Sigmoid colon (tissue), 6 donors: ENCODE measurements at regions not wholly inside any gene's neighbourhood (a gene's known extent, or its start where the extent isn't known, plus 50 kb on each side); places are given as distances from the start of the nearest gene placed in this dataset.

Experiments used
- DNase-seq: peaks from one replicate; pipeline ENCODE4 v3.0.0-alpha.2; 2019
- H3K27ac ChIP-seq, 4 donors: fragments of 200-600 bp; sonication (generic); one replicate each; pipeline ENCODE4 v1.5.1; 2016 to 2019; ENCODE audit warnings: mild to moderate bottlenecking in 1 of 4
- H3K27me3 ChIP-seq, 3 donors: fragments of 200-600 bp; sonication (generic); one replicate each; pipeline ENCODE4 v1.5.1; 2019; ENCODE audit warnings: mild to moderate bottlenecking in 1 of 3
- H3K36me3 ChIP-seq, 4 donors: fragments of 200-600 bp; sonication (generic); one replicate each; pipeline ENCODE4 v1.5.1; 2016 to 2019
- H3K4me1 ChIP-seq, 4 donors: fragments of 200-600 bp; sonication (generic); one replicate each; pipeline ENCODE4 v1.5.1; 2017 to 2019
- H3K4me3 ChIP-seq, 4 donors: fragments of 200-600 bp; sonication (generic); one replicate each; pipeline ENCODE4 v1.5.1; 2017 to 2019; ENCODE audit warnings: mild to moderate bottlenecking in 2 of 4, moderate library complexity in 1 of 4
- H3K9me3 ChIP-seq, 4 donors: fragments of 200-600 bp in 3 of 4; sonication (generic) in 3 of 4; one replicate each; pipeline versions ENCODE4 v1.5.1 to v1.6.1; 2013 to 2019
- EP300 ChIP-seq, 4 donors: sonication (generic); formaldehyde crosslinking; IDR thresholded peaks; one replicate each; pipeline ENCODE4 v1.6.1; 2017; ENCODE audit warnings: antibody characterized with exemption in 4 of 4
- POLR2A ChIP-seq, 2 donors: fragments of 450-650 bp; IDR thresholded peaks; one replicate each; pipeline ENCODE4 v1.6.1; 2016; ENCODE audit warnings: antibody characterized with exemption in 2 of 2, mild to moderate bottlenecking in 2 of 2, moderate library complexity in 2 of 2
- POLR2AphosphoS5 ChIP-seq, 4 donors: sonication (generic); formaldehyde crosslinking; IDR thresholded peaks; one replicate each; pipeline ENCODE4 v1.6.1; 2017; ENCODE audit warnings: antibody characterized with exemption in 4 of 4
- WGBS, 2 donors: extraction: QIAGEN DNeasy Blood & Tissue Kit; methylation state at CpG; one replicate each; pipeline ENCODE4 v1.1.7; 2013; 5-methylcytosine and 5-hydroxymethylcytosine counted together
- intact Hi-C: fragments of 100-400 bp; cut with DNase I; formaldehyde crosslinking; loops from one replicate; pipeline ENCODE4 v1.15.1; 2023
- TF ChIP-seq, protein P1 (sequence below), 4 experiments: fragments of 450-650 bp in 3 of 4; fragments of 200-600 bp in 1 of 4; IDR thresholded peaks; one replicate each; pipeline ENCODE4 v1.5.1; 2016 to 2019; ENCODE audit warnings: antibody characterized with exemption in 4 of 4, mild to moderate bottlenecking in 3 of 4, moderate library complexity in 2 of 4
- donor health status: healthy with polysubstance abuse.
- donor health status: healthy.

DNA sequence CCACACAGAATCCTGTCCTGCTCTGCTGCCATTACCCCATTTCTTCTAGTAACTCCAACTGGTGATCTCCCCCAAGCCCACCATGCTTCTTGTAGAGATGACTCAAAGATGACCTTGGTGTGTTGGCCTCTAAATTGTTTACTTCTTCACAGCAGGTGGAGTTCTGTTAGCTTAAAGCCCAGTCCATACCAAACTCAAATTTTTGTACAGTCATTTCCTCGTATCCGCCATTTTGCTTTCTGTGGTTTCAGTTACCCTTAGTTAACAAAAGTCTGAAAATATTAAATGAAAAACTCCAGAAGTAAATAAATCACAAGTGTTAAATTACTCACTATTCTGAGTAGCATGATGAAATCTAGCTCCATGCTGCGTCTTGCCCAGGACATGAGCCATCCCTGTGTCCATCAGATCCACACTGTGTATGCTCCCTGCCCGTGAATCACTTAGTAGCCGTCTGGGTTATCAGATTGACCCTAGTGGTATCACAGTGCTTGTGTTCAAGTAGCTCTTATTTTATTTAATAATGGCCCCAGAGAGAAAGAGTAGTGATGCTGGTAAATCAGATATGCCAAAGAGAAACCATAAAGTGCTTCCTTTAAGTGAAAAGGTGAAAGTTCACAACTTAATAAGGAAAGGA lies 133.3 kb upstream of the NOL4 start:
- no peak for TF ChIP-seq POLR2AphosphoS5 (IDR thresholded peaks at IDR 0.05)
- H3K4me1 ChIP-seq = no peaks in the 10 kb centered on the region
- intact Hi-C loops = loop anchor here (10.0 kb wide), 1 partner anchor 427 kb away; no protein-coding TSS in a partner anchor
- H3K27ac ChIP-seq = no peak overlapping the region
- DNase-seq = no peak
- no peaks in the 10 kb centered on the region for H3K36me3 ChIP-seq
- no peaks in the 10 kb centered on the region for H3K27me3 ChIP-seq
- H3K4me3 ChIP-seq = no peak overlapping the region
- WGBS, 2 donors = 88 to 93% methylated on average over 5 of the region's 5 CpGs
- H3K9me3 ChIP-seq = no peaks in the 10 kb centered on the region

DNA sequence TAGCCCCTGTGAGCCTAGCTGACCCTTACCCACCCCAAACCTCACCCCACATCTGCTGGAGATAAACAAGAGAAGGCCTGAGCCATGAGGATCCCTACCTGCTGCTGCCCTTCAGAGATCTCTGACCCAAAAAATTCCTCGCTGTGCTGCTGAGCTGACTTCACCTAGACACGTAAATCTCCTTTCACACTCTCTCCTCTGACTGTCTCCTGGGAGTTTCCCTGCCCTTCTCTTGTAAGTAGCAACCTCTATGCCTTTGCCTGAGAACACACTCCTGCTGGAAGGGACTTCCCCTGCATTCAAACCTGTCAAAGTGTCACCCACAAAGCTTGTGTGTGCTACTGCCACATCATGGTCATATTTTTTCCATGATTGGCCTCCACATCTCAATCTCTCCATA lies 134.2 kb upstream of the NOL4 start:
- Histone ChIP-seq H3K36me3 (no peaks in the 10 kb centered on the region), H3K27me3 (no peaks in the 10 kb centered on the region), H3K9me3 (no peaks in the 10 kb centered on the region), H3K4me3 (no peak overlapping the region), H3K27ac (no peak overlapping the region), H3K4me1 (no peaks in the 10 kb centered on the region)
- WGBS, 2 donors = 79 to 88% methylated on average over 2 of the region's 2 CpGs
- TF ChIP-seq POLR2A (IDR thresholded peaks at IDR 0.05) = no peak
- TF ChIP-seq POLR2AphosphoS5 (IDR thresholded peaks at IDR 0.05) = no peak
- TF ChIP-seq, protein P1, sequence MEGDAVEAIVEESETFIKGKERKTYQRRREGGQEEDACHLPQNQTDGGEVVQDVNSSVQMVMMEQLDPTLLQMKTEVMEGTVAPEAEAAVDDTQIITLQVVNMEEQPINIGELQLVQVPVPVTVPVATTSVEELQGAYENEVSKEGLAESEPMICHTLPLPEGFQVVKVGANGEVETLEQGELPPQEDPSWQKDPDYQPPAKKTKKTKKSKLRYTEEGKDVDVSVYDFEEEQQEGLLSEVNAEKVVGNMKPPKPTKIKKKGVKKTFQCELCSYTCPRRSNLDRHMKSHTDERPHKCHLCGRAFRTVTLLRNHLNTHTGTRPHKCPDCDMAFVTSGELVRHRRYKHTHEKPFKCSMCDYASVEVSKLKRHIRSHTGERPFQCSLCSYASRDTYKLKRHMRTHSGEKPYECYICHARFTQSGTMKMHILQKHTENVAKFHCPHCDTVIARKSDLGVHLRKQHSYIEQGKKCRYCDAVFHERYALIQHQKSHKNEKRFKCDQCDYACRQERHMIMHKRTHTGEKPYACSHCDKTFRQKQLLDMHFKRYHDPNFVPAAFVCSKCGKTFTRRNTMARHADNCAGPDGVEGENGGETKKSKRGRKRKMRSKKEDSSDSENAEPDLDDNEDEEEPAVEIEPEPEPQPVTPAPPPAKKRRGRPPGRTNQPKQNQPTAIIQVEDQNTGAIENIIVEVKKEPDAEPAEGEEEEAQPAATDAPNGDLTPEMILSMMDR (IDR thresholded peaks at IDR 0.05) = no peak
- no peak for TF ChIP-seq EP300 (IDR thresholded peaks at IDR 0.05)
- no peak for DNase-seq
- intact Hi-C loops = loop anchor here (10.0 kb wide), 1 partner anchor 426 kb away; no protein-coding TSS in a partner anchor

DNA sequence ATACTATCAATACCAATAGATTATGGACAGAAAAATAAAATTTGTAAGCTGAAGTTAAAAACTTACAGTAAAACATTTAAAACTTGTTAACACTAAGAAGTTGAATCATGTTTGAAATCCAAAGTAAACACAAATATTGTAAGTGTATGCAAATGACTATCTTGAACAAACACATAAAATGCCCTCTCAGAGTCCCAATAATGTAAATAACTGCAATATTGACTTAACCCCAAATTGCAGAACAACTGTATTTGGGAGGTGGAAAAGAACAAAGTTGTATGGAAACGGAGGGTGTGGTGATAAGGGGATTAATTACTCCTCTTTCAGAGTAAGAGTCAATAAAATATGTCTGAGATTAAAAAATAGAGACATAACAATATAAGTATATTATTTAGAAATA lies 140.0 kb upstream of the NOL4 start:
- 5 to 62% methylated on average over 1 of the region's 1 CpG for WGBS, 2 donors
- DNase-seq = no peak
- H3K27ac ChIP-seq = no peak overlapping the region
- no peaks in the 10 kb centered on the region for H3K36me3 ChIP-seq
- H3K9me3 ChIP-seq = no peaks in the 10 kb centered on the region
- intact Hi-C loops = no loop called here
- no peaks in the 10 kb centered on the region for H3K27me3 ChIP-seq
- H3K4me1 ChIP-seq = no peaks in the 10 kb centered on the region
- no peak for TF ChIP-seq POLR2AphosphoS5 (IDR thresholded peaks at IDR 0.05)
- TF ChIP-seq EP300 (IDR thresholded peaks at IDR 0.05) = no peak
- TF ChIP-seq, protein P1 (IDR thresholded peaks at IDR 0.05) = no peak
- TF ChIP-seq POLR2A (IDR thresholded peaks at IDR 0.05) = no peak
- H3K4me3 ChIP-seq = no peak overlapping the region

DNA sequence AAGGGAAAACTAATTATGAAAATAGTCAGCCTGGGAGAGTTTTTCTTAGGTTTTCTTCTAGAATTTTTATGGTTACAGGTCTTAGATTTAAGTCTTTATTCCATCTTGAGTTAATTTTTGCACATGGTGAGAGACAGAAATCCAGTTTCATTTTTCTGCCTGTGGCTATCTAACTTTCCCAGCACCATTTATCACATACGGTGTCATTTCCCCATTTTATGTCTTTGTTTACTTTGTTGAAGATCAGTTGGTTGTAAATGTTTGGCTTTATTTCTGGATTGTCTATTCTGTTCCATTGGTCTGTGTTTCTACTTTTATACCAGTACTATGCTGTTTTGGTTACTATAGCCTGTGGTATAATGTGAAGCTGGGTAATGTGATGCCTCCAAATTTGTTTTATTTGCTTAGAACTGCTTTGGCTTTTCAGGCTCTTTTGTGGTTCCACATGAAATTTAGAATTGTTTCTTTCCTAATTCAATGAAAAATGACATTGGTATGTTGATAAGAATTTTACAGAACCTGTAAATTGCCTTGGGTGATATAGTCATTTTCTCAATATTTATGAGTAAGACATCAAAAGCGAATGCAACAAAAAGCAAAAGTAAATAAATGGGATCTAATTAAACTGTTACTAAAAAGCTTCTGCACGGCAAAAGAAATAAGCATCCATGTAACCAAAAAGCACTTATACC lies 146.1 kb upstream of the NOL4 start:
- Histone ChIP-seq H3K27ac (no peak overlapping the region), H3K4me3 (no peak overlapping the region), H3K27me3 (no peaks in the 10 kb centered on the region), H3K36me3 (no peaks in the 10 kb centered on the region), H3K4me1 (no peaks in the 10 kb centered on the region), H3K9me3 (no peaks in the 10 kb centered on the region)
- WGBS, 2 donors = 9 to 49% methylated on average over 3 of the region's 3 CpGs
- DNase-seq = no peak
- TF ChIP-seq POLR2AphosphoS5 (IDR thresholded peaks at IDR 0.05) (no peak), POLR2A (IDR thresholded peaks at IDR 0.05) (no peak), EP300 (IDR thresholded peaks at IDR 0.05) (no peak)
- TF ChIP-seq, protein P1 (IDR thresholded peaks at IDR 0.05) = no peak
- intact Hi-C loops = no loop called here

DNA sequence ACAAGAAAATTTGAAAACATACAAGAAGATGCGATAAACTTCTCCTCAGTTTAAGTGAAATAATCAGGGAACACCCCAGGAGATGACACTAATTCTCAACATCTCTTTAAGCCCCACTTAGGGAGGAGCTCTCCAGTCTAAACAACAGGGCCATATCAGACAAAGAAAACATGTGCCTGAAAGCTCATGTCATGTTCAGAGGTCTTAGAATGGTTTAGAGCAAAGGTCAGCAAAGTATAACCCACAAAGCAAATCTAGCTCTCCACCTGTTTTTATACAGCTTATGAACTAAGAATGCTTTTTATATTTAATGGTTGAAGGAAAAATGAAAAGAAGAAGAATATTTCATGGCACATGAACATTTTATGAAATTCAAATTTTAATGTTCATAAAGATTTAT lies 155.6 kb upstream of the NOL4 start:
- 93 to 96% methylated on average over 1 of the region's 1 CpG for WGBS, 2 donors
- no peak overlapping the region for H3K27ac ChIP-seq
- intact Hi-C loops = no loop called here
- no peak overlapping the region for H3K4me3 ChIP-seq
- H3K27me3 ChIP-seq = no peaks in the 10 kb centered on the region
- H3K9me3 ChIP-seq = no peaks in the 10 kb centered on the region
- no peak for DNase-seq
- no peak for TF ChIP-seq EP300 (IDR thresholded peaks at IDR 0.05)
- no peak for TF ChIP-seq POLR2A (IDR thresholded peaks at IDR 0.05)
- no peak for TF ChIP-seq POLR2AphosphoS5 (IDR thresholded peaks at IDR 0.05)
- TF ChIP-seq, protein P1 (IDR thresholded peaks at IDR 0.05) = no peak
- H3K36me3 ChIP-seq = no peaks in the 10 kb centered on the region
- no peaks in the 10 kb centered on the region for H3K4me1 ChIP-seq
